Fibroblast of mammary gland (primary cell): ENCODE measurements at regions not wholly inside any gene's neighbourhood (a gene's known extent, or its start where the extent isn't known, plus 50 kb on each side); places are given as distances from the start of the nearest gene placed in this dataset.
"Not testable (repeated sequence)": the region's sequence is repeated elsewhere in the genome, so short reads cannot be mapped to it uniquely, and the experiment has no call there.

ENCODE experiments used
- DNase-seq: peaks from one replicate; pipeline ENCODE4 v3.0.0-alpha.2; 2010; ENCODE audit warnings: low read depth
- H3K4me3 ChIP-seq: 2 replicates; pipeline ENCODE4 v1.5.1; 2011; ENCODE audit warnings: low read depth, mild to moderate bottlenecking, low read length, moderate library complexity; ENCODE audit not compliant: control insufficient read depth
- CTCF ChIP-seq: conservative IDR thresholded peaks from 2 replicates; pipeline ENCODE4 v1.5.1; 2011; ENCODE audit warnings: low read depth, low read length, inconsistent platforms; ENCODE audit not compliant: control insufficient read depth, insufficient read depth

GRCh38 chr3:713947-714620, 378.7 kb upstream of the CNTN6 start:
- no peak for DNase-seq
- H3K4me3 ChIP-seq: no peak overlapping the region
- TF ChIP-seq CTCF: no peak

GRCh38 chr3:721086-721485, 371.7 kb upstream of the CNTN6 start:
- no peak for TF ChIP-seq CTCF
- H3K4me3 ChIP-seq: no peak overlapping the region
- no peak for DNase-seq

GRCh38 chr3:732326-732928, 360.4 kb upstream of the CNTN6 start:
- no peak overlapping the region for H3K4me3 ChIP-seq
- no peak for DNase-seq
- no peak for TF ChIP-seq CTCF

GRCh38 chr3:733313-733712, 359.5 kb upstream of the CNTN6 start:
- H3K4me3 ChIP-seq: no peak overlapping the region
- no peak for DNase-seq
- TF ChIP-seq CTCF: no peak

GRCh38 chr3:757711-758110, 335.1 kb upstream of the CNTN6 start:
- no peak for DNase-seq
- H3K4me3 ChIP-seq: no peak overlapping the region

GRCh38 chr3:759106-759505, 333.7 kb upstream of the CNTN6 start:
- no peak for TF ChIP-seq CTCF
- DNase-seq: no peak
- no peak overlapping the region for H3K4me3 ChIP-seq

More at GRCh38 chr3:757711-758110, 335.1 kb upstream of the CNTN6 start:
- no peak for TF ChIP-seq CTCF

- not testable (repeated sequence) for DNase-seq, H3K4me3 ChIP-seq
These were observed 319.4 kb upstream of the CNTN6 start for GRCh38 chr3:773433-773832.
